CD4-positive, alpha-beta T cell (primary cell): ENCODE measurements at regions not wholly inside any gene's neighbourhood (a gene's known extent, or its start where the extent isn't known, plus 50 kb on each side); places are given as distances from the start of the nearest gene placed in this dataset.

Source experiments
- ATAC-seq: fragments of 200-7000 bp; cut with Tn5 transposase; one replicate; pipeline ENCODE4 v1.10.0; 2022; ENCODE audit warnings: mild to moderate bottlenecking; ENCODE audit not compliant: poor library complexity
- CTCF ChIA-PET: fragments of 350-600 bp; sonication (Branson Sonifier 250); formaldehyde crosslinking; loops from one replicate; lab custom pipeline; 2021; ENCODE audit warnings: antibody characterized with exemption, inconsistent platforms; lab: Charles Lee
- POLR2A ChIA-PET: fragments of 350-600 bp; sonication (Branson Sonifier 250); formaldehyde crosslinking; loops from one replicate; lab custom pipeline; 2021; ENCODE audit warnings: antibody characterized with exemption, inconsistent platforms; lab: Charles Lee
- DNase-seq, 14 experiments: peaks; one replicate each; pipeline ENCODE4 v3.0.0-alpha.2; 2013 to 2020; ENCODE audit warnings: mixed read lengths in 2 of 14
- H3K27ac ChIP-seq, 2 donors: one replicate each; pipeline versions ENCODE4 v1.5.1 to v1.7.0; 2013; ENCODE audit warnings: low read length in 2 of 2, low read depth in 1 of 2, mild to moderate bottlenecking in 1 of 2
- H3K27me3 ChIP-seq, 2 experiments: 1 replicate in 1 of 2; 2 replicates in 1 of 2; pipeline versions ENCODE4 v1.6.1 to v1.7.0; 2013; ENCODE audit warnings: low read length in 2 of 2, control low read depth in 1 of 2, mild to moderate bottlenecking in 1 of 2, moderate library complexity in 1 of 2; ENCODE audit not compliant: insufficient read depth in 2 of 2, control insufficient read depth in 1 of 2
- H3K36me3 ChIP-seq: one replicate; pipeline ENCODE4 v1.6.1; 2013; ENCODE audit warnings: low read length, control low read depth; ENCODE audit not compliant: insufficient read depth
- H3K4me1 ChIP-seq: one replicate; pipeline ENCODE4 v1.6.1; 2013; ENCODE audit warnings: low read length, control low read depth; ENCODE audit not compliant: insufficient read depth
- H3K4me3 ChIP-seq: one replicate; pipeline ENCODE4 v1.5.1; 2013; ENCODE audit warnings: mild to moderate bottlenecking, low read length, moderate library complexity
- H3K9me3 ChIP-seq, 2 experiments: 1 replicate in 1 of 2; 2 replicates in 1 of 2; pipeline versions ENCODE4 v1.6.1 to v1.7.0; 2013; ENCODE audit warnings: low read length in 2 of 2, mild to moderate bottlenecking in 2 of 2, control low read depth in 1 of 2, moderate library complexity in 1 of 2; ENCODE audit not compliant: control insufficient read depth in 1 of 2, insufficient read depth in 1 of 2
- H3K27ac Mint-ChIP-seq: one replicate; pipeline ENCODE4 v1.8.0; 2020; ENCODE audit warnings: mixed read lengths
- H3K27me3 Mint-ChIP-seq: one replicate; pipeline ENCODE4 v1.8.0; 2021; ENCODE audit warnings: mixed read lengths
- H3K36me3 Mint-ChIP-seq: one replicate; pipeline ENCODE4 v1.8.0; 2021; ENCODE audit warnings: low read depth, mixed read lengths
- H3K4me1 Mint-ChIP-seq: one replicate; pipeline ENCODE4 v1.8.0; 2021; ENCODE audit warnings: low read depth, mixed read lengths
- H3K4me3 Mint-ChIP-seq: one replicate; pipeline ENCODE4 v1.8.0; 2020; ENCODE audit warnings: mild to moderate bottlenecking, mixed read lengths
- H3K9me3 Mint-ChIP-seq: one replicate; pipeline ENCODE4 v1.8.0; 2020; ENCODE audit warnings: mixed read lengths
- intact Hi-C, 2 experiments: fragments of 100-400 bp; cut with DNase I in 1 of 2; cut with micrococcal nuclease in 1 of 2; formaldehyde crosslinking; loops; one replicate each; pipeline versions ENCODE4 v1.15.1 to v1.9.0; 2023 to 2025; cut with DNase I, micrococcal nuclease
- TF ChIP-seq, protein P1 (sequence below): fragments of 200-600 bp; IDR thresholded peaks from one replicate; pipeline ENCODE4 v1.8.0; 2022; ENCODE audit warnings: antibody characterized with exemption, mild to moderate bottlenecking

DNA sequence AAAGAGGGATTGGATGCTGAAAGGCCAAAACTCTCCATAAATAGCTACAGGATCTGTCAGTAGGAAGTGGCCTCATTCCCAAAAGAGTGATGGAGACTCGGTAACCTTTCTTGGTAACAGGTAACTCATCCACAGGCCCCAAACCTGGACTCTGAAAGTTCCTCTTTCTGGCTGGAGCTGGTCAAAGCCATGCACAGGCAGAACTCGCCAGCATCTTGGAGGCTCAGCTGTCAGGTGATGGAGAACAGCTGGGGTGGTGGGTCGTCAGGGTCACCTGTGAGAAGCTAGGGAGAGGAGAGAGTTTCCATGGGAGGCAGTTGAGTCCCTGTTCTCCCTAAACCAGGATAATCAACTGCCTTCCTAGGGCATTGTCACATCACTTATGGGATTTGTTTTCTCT is 354.3 kb upstream of the GATB start:
- ATAC-seq, result no peak
- Mint-ChIP-seq H3K9me3 (no peaks in the 10 kb centered on the region), H3K4me1 (peaks cover 75% of the 10 kb centered on the region), H3K36me3 (no peaks in the 10 kb centered on the region), H3K27ac (peak overlapping the region; percentile 93), H3K4me3 (no peak overlapping the region), H3K27me3 (no peaks in the 10 kb centered on the region)
- Histone ChIP-seq H3K4me1 (peaks cover 54% of the 10 kb centered on the region), H3K27me3 (no peaks in the 10 kb centered on the region), H3K36me3 (no peaks in the 10 kb centered on the region), H3K27ac (peak overlapping the region; percentile 22 to 78), H3K4me3 (no peak overlapping the region), H3K9me3 (no peaks in the 10 kb centered on the region)
- ChIA-PET CTCF (no interaction called here), POLR2A (interaction anchor here (0.7 to 3.9 kb wide), 5 partner anchors 10 to 124 kb away, joined by 3 to 47 read pairs (median 3); no protein-coding TSS in a partner anchor)
- no peak for DNase-seq
- TF ChIP-seq, protein P1, sequence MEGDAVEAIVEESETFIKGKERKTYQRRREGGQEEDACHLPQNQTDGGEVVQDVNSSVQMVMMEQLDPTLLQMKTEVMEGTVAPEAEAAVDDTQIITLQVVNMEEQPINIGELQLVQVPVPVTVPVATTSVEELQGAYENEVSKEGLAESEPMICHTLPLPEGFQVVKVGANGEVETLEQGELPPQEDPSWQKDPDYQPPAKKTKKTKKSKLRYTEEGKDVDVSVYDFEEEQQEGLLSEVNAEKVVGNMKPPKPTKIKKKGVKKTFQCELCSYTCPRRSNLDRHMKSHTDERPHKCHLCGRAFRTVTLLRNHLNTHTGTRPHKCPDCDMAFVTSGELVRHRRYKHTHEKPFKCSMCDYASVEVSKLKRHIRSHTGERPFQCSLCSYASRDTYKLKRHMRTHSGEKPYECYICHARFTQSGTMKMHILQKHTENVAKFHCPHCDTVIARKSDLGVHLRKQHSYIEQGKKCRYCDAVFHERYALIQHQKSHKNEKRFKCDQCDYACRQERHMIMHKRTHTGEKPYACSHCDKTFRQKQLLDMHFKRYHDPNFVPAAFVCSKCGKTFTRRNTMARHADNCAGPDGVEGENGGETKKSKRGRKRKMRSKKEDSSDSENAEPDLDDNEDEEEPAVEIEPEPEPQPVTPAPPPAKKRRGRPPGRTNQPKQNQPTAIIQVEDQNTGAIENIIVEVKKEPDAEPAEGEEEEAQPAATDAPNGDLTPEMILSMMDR, result no peak
- intact Hi-C loops, result loop anchor here in 1 of 2 experiments (1.0 to 5.0 kb wide), 2 partner anchors 15 to 48 kb away; no protein-coding TSS in a partner anchor

DNA sequence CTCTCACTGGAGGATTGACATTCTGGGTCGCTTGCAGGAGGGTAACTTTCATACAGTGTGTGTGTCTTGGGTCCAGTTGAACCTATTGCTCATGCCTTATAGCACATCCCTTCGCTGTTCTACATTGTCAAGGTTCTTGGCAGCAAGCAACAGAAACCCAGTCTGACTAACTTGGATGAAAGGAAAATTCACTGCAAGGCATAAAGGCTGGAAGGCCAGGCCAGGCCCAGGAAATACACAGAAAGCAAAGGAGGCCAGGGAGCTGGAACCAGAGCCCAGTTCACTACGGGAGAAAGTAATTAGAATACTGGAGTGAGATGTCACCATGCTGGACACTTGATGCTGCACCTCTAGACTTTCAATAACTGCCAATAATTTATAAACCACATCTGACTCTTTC is 353.8 kb upstream of the GATB start:
- no peaks in the 10 kb centered on the region for H3K36me3 Mint-ChIP-seq

DNA sequence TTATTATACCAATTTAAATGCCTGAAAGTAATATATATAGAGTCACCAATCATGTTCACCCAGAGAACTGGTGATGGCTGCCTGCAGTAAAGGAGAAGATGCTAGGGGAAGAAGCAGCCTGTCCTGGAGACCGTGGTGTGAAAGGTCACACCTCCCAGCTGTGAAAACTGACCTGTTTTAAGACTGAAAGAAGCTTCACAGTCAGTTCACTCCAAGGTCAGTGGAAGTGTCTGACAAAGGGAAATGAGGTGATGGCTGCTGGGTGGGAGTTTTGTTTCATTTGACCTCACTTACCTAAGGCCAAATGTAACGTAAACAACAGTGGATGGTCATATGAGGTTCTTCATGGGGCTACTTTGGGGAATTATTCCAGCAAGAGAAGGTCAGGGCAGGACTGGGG is 352.1 kb upstream of the GATB start:
- H3K4me1 Mint-ChIP-seq, result peaks cover 90% of the 10 kb centered on the region
- ChIA-PET POLR2A (interaction anchor here (3.9 to 4.1 kb wide), 2 partner anchors 11 to 12 kb away, joined by 32 to 47 read pairs; no protein-coding TSS in a partner anchor), CTCF (no interaction called here)
- no peaks in the 10 kb centered on the region for H3K9me3 Mint-ChIP-seq
- TF ChIP-seq, protein P1, result no peak
- Histone ChIP-seq H3K4me3 (no peak overlapping the region), H3K9me3 (no peaks in the 10 kb centered on the region), H3K27ac (no peak overlapping the region), H3K4me1 (peaks cover 71% of the 10 kb centered on the region), H3K36me3 (no peaks in the 10 kb centered on the region), H3K27me3 (no peaks in the 10 kb centered on the region)
- H3K27ac Mint-ChIP-seq, result peak overlapping the region; percentile 93
- peak in 1 of 14 experiments; percentile 20 for DNase-seq
- no peaks in the 10 kb centered on the region for H3K36me3 Mint-ChIP-seq
- no peaks in the 10 kb centered on the region for H3K27me3 Mint-ChIP-seq
- no peak overlapping the region for H3K4me3 Mint-ChIP-seq
- no peak for ATAC-seq
- intact Hi-C loops, result no loop called here

More for the DNA sequence above, 353.8 kb upstream of the GATB start:
- DNase-seq (no peak), ATAC-seq (no peak)
- Histone ChIP-seq H3K4me1 (peaks cover 59% of the 10 kb centered on the region), H3K36me3 (no peaks in the 10 kb centered on the region), H3K27ac (peak overlapping the region; percentile 22 to 78), H3K9me3 (no peaks in the 10 kb centered on the region), H3K27me3 (no peaks in the 10 kb centered on the region), H3K4me3 (no peak overlapping the region)
- Mint-ChIP-seq H3K4me3 (peak overlapping the region; percentile 35), H3K27ac (peak overlapping the region; percentile 93), H3K9me3 (no peaks in the 10 kb centered on the region), H3K27me3 (no peaks in the 10 kb centered on the region), H3K4me1 (peaks cover 81% of the 10 kb centered on the region)
- TF ChIP-seq, protein P1, result no peak
- intact Hi-C loops, result no loop called here
- POLR2A ChIA-PET, result interaction anchor here (1.2 to 3.9 kb wide), 3 partner anchors 9 to 34 kb away, joined by 3 to 47 read pairs (median 5); no protein-coding TSS in a partner anchor
- CTCF ChIA-PET, result no interaction called here
